ENCODE measurements at regions not wholly inside any gene's neighbourhood (a gene's known extent, or its start where the extent isn't known, plus 50 kb on each side); places are given as distances from the start of the nearest gene placed in this dataset.

- Mint-ChIP-seq H3K36me3 (ENCODE audit: low read depth) (no peaks in the 10 kb centered on the region), H3K27me3 (no peaks in the 10 kb centered on the region), H3K9me3 (no peaks in the 10 kb centered on the region), H3K4me3 (no peak overlapping the region), H3K27ac (no peak overlapping the region), H3K4me1 (ENCODE audit: low read depth) (peaks cover 31% of the 10 kb centered on the region)
- Histone ChIP-seq H3K27ac (ENCODE audit: low read depth in 1 of 2, low read length in 2 of 2) (no peak overlapping the region), H3K4me1 (ENCODE audit: insufficient read depth, low read length) (peaks cover 50% of the 10 kb centered on the region), H3K4me3 (ENCODE audit: low read length) (no peak overlapping the region), H3K36me3 (ENCODE audit: insufficient read depth, low read length) (no peaks in the 10 kb centered on the region), H3K9me3 (ENCODE audit: control insufficient read depth in 1 of 2, insufficient read depth in 1 of 2, low read length in 2 of 2) (no peaks in the 10 kb centered on the region), H3K27me3 (ENCODE audit: control insufficient read depth in 1 of 2, insufficient read depth in 2 of 2, low read length in 2 of 2) (peaks cover 0 to 2% of the 10 kb centered on the region in 2 experiments)
- POLR2A ChIA-PET, result no interaction called here
- intact Hi-C loops (cut with DNase I, micrococcal nuclease), result loop anchor here in 1 of 2 experiments (10.0 kb wide), 1 partner anchor 47 kb away; no protein-coding TSS in a partner anchor
- CTCF ChIA-PET, result no interaction called here
- TF ChIP-seq CTCF (IDR thresholded peaks at IDR 0.05), result no peak
- ATAC-seq (ENCODE audit: poor library complexity) (no peak), DNase-seq (no peak)
Observed at GRCh38 chr7:157482025-157482424, 145.2 kb downstream of the DNAJB6 start.

GRCh38 chr7:157482517-157483087 is 145.8 kb downstream of the DNAJB6 start:
- Histone ChIP-seq H3K4me1 (ENCODE audit: insufficient read depth, low read length) (peaks cover 44% of the 10 kb centered on the region), H3K27ac (ENCODE audit: low read depth in 1 of 2, low read length in 2 of 2) (no peak overlapping the region), H3K9me3 (ENCODE audit: control insufficient read depth in 1 of 2, insufficient read depth in 1 of 2, low read length in 2 of 2) (no peaks in the 10 kb centered on the region), H3K4me3 (ENCODE audit: low read length) (no peak overlapping the region), H3K36me3 (ENCODE audit: insufficient read depth, low read length) (no peaks in the 10 kb centered on the region), H3K27me3 (ENCODE audit: control insufficient read depth in 1 of 2, insufficient read depth in 2 of 2, low read length in 2 of 2) (peaks cover 0 to 2% of the 10 kb centered on the region in 2 experiments)
- H3K27me3 Mint-ChIP-seq, result no peaks in the 10 kb centered on the region
- no peak for TF ChIP-seq CTCF (IDR thresholded peaks at IDR 0.05)
- no peak overlapping the region for H3K4me3 Mint-ChIP-seq
- peaks cover 27% of the 10 kb centered on the region for H3K4me1 Mint-ChIP-seq (ENCODE audit: low read depth)
- DNase-seq, result peak in 1 of 14 experiments; percentile 2
- no peak for ATAC-seq (ENCODE audit: poor library complexity)
- POLR2A ChIA-PET, result no interaction called here
- CTCF ChIA-PET, result no interaction called here
- no peak overlapping the region for H3K27ac Mint-ChIP-seq
- H3K9me3 Mint-ChIP-seq, result no peaks in the 10 kb centered on the region
- intact Hi-C loops (cut with DNase I, micrococcal nuclease), result loop anchor here in 1 of 2 experiments (10.0 kb wide), 1 partner anchor 48 kb away; no protein-coding TSS in a partner anchor
- no peaks in the 10 kb centered on the region for H3K36me3 Mint-ChIP-seq (ENCODE audit: low read depth)

- TF ChIP-seq CTCF (IDR thresholded peaks at IDR 0.05), result no peak
- no peaks in the 10 kb centered on the region for H3K9me3 ChIP-seq (ENCODE audit: control insufficient read depth in 1 of 2, insufficient read depth in 1 of 2, low read length in 2 of 2)
- Mint-ChIP-seq H3K9me3 (no peaks in the 10 kb centered on the region), H3K4me1 (ENCODE audit: low read depth) (peaks cover 21% of the 10 kb centered on the region), H3K36me3 (ENCODE audit: low read depth) (no peaks in the 10 kb centered on the region), H3K27me3 (no peaks in the 10 kb centered on the region), H3K27ac (no peak overlapping the region), H3K4me3 (no peak overlapping the region)
- no peaks in the 10 kb centered on the region for H3K36me3 ChIP-seq (ENCODE audit: insufficient read depth, low read length)
- H3K4me3 ChIP-seq (ENCODE audit: low read length), result no peak overlapping the region
- peaks cover 37% of the 10 kb centered on the region for H3K4me1 ChIP-seq (ENCODE audit: insufficient read depth, low read length)
- H3K27ac ChIP-seq (ENCODE audit: low read depth in 1 of 2, low read length in 2 of 2), result no peak overlapping the region
- H3K27me3 ChIP-seq (ENCODE audit: control insufficient read depth in 1 of 2, insufficient read depth in 2 of 2, low read length in 2 of 2), result peaks cover 0 to 2% of the 10 kb centered on the region in 2 experiments
- intact Hi-C loops (cut with DNase I, micrococcal nuclease), result loop anchor here in 1 of 2 experiments (10.0 kb wide), 1 partner anchor 49 kb away; no protein-coding TSS in a partner anchor
- CTCF ChIA-PET, result no interaction called here
- DNase-seq (peak in 3 of 14 experiments; percentile 2 to 64 (median 30)), ATAC-seq (ENCODE audit: poor library complexity) (no peak)
- POLR2A ChIA-PET, result no interaction called here
Observed at GRCh38 chr7:157483515-157483914, 146.7 kb downstream of the DNAJB6 start.
